GM12874 (cell line): ENCODE measurements at regions not wholly inside any gene's neighbourhood (a gene's known extent, or its start where the extent isn't known, plus 50 kb on each side); places are given as distances from the start of the nearest gene placed in this dataset.

Experiments
- CTCF ChIP-seq: IDR thresholded peaks from 2 replicates; pipeline ENCODE4 v1.5.1; 2011; ENCODE audit warnings: low read depth, mild to moderate bottlenecking, control low read depth, low read length, moderate library complexity; ENCODE audit not compliant: insufficient read depth

- TF ChIP-seq CTCF, result no peak
Measured at GRCh38 chr11:45518141-45518832, 147.1 kb downstream of the CHST1 start.

GRCh38 chr11:45517171-45517770, 148.2 kb downstream of the CHST1 start:
- no peak for TF ChIP-seq CTCF

DNA sequence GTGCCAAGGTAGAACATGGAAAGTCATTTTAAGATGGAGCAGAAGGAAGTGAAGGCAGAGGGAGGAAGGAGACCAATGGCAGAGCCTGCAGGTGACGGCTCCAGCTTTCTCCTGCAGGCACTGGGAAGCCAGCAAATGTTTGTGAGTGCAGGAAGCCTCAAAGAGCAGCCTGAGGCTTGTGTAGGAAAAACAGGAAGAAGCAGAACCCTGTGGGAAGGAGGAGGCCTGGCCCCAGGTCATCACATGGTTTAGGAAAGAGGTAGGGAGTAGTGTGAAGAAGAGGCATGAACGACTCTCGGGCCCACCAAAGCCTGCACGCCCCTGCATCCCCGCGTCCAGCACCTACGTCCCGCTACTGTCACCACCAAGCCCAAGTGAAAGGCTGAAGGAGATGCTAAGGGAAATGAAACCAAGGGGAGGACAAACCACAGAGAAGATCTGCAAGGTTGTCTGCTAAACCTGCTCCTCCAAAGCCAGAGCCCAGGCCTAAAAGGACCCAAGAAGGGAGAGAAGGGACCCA, 151.5 kb downstream of the CHST1 start:
- TF ChIP-seq CTCF, result no peak

GRCh38 chr11:45512471-45513148, 152.8 kb downstream of the CHST1 start:
- no peak for TF ChIP-seq CTCF

GRCh38 chr11:45511566-45511965, 153.9 kb downstream of the CHST1 start:
- TF ChIP-seq CTCF, result no peak

GRCh38 chr11:45507916-45508315, 157.5 kb downstream of the CHST1 start:
- TF ChIP-seq CTCF, result no peak

DNA sequence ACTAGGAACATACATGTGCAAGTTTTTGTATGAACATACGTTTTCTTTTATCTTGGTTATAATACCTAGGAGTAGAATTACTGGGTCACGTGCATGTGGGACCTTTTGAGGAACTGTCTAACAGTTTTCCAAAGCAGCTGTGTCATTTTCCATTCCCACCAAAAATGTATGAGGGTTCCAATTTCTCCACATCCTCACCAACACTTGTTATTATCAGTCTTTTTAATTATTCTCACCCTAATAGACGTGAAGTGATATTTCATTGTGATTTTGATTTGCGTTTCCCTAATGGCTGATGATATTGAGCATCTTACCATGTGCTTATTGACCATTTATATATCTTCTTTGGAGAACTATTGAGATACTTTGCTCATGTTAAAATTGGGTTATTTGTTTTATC, 162.1 kb downstream of the CHST1 start:
- TF ChIP-seq CTCF, result no peak
